ENCODE measurements at regions not wholly inside any gene's neighbourhood (a gene's known extent, or its start where the extent isn't known, plus 50 kb on each side); places are given as distances from the start of the nearest gene placed in this dataset.

DNA sequence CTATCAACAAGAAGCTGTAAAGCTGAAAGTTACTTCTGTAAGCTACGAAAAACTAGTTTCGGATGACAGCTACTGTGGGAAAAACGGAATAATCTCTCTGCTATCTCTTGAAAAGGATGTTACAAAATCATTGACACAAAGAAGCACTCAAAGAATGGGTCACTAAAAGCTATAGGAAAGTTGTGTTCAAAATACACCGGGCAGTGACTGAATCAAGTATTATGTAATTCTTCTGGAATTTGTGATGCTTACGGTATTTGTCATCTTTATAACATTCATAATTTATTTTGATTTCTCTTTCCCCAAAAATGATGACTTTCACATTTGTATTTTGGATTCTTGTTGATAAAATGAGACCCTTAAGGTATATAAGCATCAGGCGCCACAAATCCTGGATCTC is 112.1 kb upstream of the KLF6 start:
- DNase-seq (ENCODE audit: low read depth in 1 of 2, low spot score in 1 of 2), result no peak
- in situ Hi-C loops (cut with HindIII; ENCODE audit: low pct_unique_long_range_greater_than_20kb, low sequenced_read_pairs), result no loop called here
- TF ChIP-seq JUND (IDR thresholded peaks at IDR 0.05; ENCODE audit: low read depth), result no peak

DNA sequence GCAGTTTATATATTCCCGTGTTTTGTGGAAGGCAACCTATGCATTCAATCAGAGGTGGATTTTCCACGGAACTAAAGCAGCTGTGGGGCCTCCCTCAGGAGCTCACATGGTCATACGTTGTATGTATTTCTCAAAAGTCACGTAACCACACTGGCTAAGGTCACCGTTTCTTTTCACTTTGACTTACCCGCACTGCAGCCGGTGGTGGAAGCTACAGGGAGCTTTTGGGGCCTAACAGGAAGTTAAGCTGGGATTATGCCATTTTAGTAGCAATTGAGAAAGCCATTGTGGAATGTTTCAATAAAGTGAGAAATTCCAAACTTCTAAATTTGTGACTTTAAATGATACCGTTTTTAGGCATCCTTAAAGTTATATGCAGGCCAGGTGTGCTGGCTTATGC is 111.2 kb upstream of the KLF6 start:
- TF ChIP-seq JUND (IDR thresholded peaks at IDR 0.05; ENCODE audit: low read depth), result no peak
- in situ Hi-C loops (cut with HindIII; ENCODE audit: low pct_unique_long_range_greater_than_20kb, low sequenced_read_pairs), result no loop called here
- no peak for DNase-seq (ENCODE audit: low read depth in 1 of 2, low spot score in 1 of 2)

DNA sequence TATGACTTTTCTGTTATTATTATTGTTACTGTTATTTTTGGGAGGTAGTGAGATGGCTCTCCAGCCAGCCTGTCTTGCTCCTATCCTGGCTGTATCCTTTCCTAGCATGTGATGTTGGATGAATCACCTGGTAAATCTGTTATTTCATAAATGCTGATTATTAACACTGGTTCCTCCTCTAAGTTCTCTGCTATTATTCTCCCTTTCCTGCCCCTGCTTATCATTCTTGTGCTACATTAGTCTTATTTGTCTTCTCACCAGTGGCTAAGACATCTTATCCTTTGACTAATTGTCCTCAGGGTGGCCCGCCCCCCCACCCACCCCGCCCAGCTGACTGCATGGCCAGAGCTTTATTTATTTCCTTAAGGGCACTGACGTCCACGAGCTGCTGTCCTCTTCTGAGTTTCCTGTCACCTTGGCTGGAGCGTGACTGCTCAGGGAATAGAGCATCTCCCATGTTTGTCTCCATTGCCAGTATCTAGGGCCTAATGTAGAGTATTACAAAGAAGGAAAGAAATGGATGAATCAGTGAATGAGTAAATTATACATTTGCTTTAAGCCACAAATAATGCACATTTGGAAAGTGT is 110.1 kb upstream of the KLF6 start:
- in situ Hi-C loops (cut with HindIII; ENCODE audit: low pct_unique_long_range_greater_than_20kb, low sequenced_read_pairs), result no loop called here
- no peak for DNase-seq (ENCODE audit: low read depth in 1 of 2, low spot score in 1 of 2)
- TF ChIP-seq JUND (IDR thresholded peaks at IDR 0.05; ENCODE audit: low read depth), result no peak

DNA sequence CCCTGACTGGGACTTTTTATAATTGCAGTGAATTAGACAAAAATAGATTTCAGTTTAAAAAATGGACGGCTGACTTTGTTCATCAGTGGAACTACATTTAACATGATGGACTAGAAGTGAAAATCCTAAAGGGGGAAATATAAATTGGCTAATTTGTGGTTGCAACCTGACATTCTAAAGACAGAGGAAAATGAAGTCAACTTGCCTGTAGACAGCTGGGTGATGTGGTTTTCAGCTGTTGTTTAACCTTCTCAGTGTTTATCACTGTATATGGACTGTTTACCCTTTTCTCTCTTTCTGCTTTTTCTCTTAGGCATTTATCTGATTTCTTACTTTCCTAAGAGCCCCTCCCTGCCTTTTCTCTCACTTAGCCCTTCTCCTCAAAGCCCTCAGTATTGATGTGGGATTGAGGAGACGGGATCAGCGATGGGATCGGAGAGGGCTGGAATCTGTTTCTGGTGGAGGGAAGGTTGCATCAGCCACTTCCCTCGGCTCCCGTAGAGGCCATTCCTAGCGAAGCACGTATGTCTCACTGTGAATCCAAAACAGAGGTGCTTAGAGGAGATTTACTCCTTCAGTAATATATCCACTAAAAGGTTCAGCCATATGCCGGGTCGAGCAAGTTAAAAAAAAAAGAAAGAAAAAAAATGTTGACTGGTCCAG is 109.0 kb upstream of the KLF6 start:
- no peak for TF ChIP-seq JUND (IDR thresholded peaks at IDR 0.05; ENCODE audit: low read depth)
- in situ Hi-C loops (cut with HindIII; ENCODE audit: low pct_unique_long_range_greater_than_20kb, low sequenced_read_pairs), result no loop called here
- DNase-seq (ENCODE audit: low read depth in 1 of 2, low spot score in 1 of 2), result no peak

DNA sequence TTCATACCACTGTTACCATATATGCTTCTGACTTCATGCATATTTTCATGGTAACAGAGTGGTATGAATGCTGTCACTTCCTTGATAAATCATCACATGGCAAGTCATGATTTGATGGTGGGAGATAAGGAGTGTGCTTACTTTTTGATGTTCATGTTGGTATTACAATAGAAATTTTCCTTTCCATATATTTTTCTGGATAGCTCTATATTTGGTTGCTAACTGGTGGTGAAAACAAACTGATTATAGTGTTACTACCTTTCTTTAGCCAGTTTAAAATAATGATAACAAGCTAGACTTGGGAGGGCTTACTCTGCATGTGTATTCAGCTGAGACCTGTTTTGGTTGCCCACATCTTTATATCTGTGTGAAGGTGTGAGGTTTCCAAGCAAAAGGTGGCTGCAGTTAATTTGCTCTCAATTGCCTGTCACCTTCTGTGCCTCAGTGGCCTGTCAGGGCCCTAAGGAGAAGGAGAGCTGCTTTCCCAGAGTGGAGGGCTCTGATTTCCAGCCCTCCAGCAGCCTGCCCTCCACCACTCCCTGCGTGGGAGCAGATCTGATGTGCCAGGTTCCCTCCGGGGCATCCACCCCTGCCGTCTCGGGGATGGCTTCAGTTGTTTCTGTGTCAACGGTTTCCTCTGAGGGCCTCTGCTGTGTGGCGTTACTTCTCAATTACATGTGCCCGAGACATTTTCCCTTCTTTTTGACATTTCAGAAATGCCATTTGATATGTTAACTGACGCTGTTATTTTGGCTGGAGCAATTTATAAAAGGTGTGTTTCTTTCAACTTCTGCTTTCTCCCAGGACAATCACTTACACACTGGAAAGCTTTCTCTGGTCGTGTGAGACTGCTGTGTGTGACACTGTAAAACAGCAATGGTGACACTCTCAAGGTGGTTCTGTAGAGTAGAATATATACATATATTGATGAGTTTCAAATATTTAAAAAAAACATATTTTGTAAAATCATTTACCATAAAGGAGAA is 107.7 kb upstream of the KLF6 start:
- DNase-seq (ENCODE audit: low read depth in 1 of 2, low spot score in 1 of 2), result no peak
- no peak for TF ChIP-seq JUND (IDR thresholded peaks at IDR 0.05; ENCODE audit: low read depth)
- in situ Hi-C loops (cut with HindIII; ENCODE audit: low pct_unique_long_range_greater_than_20kb, low sequenced_read_pairs), result no loop called here

DNA sequence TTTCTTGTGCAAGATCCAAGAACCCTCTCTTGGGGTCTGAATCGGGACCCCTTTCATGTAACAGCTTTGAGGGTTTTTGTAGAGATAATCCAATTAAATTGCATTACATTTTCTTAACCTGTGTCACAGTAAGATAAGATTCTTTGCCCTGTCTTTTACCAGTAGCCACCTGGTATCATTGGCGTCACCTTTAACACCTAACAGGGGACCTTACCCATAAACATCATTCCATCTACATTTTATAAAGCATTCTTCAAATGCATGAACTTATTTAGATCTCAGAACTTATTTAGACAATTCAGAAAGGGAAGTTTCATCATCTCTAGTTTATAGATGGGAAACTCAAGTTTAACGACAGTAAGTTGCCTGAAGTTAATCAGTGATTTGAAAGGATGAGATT is 106.4 kb upstream of the KLF6 start:
- no peak for DNase-seq (ENCODE audit: low read depth in 1 of 2, low spot score in 1 of 2)
- in situ Hi-C loops (cut with HindIII; ENCODE audit: low pct_unique_long_range_greater_than_20kb, low sequenced_read_pairs), result no loop called here
- no peak for TF ChIP-seq JUND (IDR thresholded peaks at IDR 0.05; ENCODE audit: low read depth)

DNA sequence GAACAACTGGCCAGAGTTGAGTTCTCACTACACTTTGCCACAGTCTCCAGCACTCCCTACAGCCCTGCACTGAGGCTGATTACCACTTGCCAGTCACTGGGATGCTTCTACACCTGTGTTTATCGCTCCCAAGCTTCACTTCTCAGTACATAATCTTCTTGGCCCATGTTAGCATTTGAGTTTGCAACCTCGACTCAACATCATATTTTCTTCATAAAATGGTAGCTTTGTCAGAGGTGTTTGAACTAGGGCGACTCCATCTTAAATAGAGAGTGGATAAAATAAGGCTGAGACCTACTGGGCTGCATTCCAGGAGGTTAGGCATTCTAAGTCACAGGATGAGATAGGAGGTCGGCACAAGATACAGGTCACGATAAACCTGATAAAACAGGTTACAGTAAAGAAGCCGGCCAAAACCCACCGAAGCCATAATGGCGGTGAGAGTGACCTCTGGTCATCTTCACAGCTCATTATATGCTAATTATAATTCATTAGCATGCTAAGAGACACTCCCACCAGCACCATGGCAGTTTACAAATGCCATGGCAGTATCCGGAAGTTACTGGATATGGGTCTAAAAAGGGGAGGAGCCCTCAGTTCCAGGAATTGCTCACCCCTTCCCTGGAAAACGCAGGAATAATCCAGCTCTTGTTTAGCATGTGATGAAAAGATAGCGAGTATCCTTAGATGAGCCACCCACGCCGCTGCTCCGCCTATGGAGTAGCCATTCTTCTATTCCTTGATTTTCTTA is 105.8 kb upstream of the KLF6 start:
- in situ Hi-C loops (cut with HindIII; ENCODE audit: low pct_unique_long_range_greater_than_20kb, low sequenced_read_pairs), result no loop called here
- TF ChIP-seq JUND (IDR thresholded peaks at IDR 0.05; ENCODE audit: low read depth), result no peak
- no peak for DNase-seq (ENCODE audit: low read depth in 1 of 2, low spot score in 1 of 2)

DNA sequence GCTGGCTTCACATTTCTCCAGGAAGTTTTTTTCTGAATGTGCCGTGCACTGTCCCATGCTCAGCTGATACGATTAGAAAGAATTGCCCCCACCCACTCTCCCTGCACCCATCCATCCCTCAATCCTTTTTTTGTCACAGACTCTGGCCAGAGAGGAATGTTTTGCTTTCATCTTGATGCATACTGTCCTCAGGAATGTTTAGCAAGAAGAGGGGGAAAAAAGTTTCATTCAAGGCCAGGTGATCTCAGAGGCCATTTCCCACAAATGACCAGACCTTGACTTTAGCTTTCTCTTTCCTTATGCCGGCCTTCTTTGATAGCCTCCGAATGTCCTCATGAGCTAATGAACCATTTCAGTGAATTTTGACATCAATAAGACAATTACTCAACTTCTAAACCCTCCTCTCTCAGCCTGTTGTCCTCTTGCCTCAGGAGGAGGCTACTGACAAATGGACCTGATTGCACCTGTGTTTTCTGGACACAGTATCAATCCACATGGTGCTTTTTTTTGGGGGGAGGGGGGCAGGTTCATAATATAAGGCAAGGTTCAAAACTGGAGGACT is 105.0 kb upstream of the KLF6 start:
- in situ Hi-C loops (cut with HindIII; ENCODE audit: low pct_unique_long_range_greater_than_20kb, low sequenced_read_pairs), result no loop called here
- no peak for DNase-seq (ENCODE audit: low read depth in 1 of 2, low spot score in 1 of 2)
- TF ChIP-seq JUND (IDR thresholded peaks at IDR 0.05; ENCODE audit: low read depth), result no peak

DNA sequence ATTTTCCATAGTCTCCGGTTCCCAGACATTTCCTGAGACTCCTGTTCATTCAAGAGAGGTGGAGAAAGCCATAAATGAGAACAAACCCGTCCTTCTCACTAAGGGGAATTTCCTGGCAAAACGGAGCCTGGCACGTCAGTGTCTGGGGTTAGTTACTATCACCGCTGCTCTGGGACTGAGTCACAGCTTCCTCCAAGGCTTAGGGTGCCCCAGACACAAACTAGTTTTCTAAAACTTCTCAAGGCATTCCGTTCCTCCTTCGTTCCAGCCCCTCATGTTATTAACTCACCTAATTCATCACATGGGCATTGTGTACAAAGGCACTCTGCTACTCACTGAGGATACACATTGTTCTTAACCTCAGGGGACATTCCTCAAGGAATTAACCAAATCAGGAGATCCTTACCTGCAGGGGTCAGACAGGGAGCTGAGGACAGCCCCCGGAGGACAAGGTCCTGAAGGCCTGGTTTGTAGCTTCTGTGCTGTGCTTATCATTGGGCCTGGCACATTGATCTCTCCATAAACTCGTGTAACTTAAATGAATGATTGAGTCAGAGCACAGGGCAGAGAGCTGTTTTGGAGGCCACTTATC is 103.0 kb upstream of the KLF6 start:
- in situ Hi-C loops (cut with HindIII; ENCODE audit: low pct_unique_long_range_greater_than_20kb, low sequenced_read_pairs), result no loop called here
- no peak for DNase-seq (ENCODE audit: low read depth in 1 of 2, low spot score in 1 of 2)
- TF ChIP-seq JUND (IDR thresholded peaks at IDR 0.05; ENCODE audit: low read depth), result no peak

DNA sequence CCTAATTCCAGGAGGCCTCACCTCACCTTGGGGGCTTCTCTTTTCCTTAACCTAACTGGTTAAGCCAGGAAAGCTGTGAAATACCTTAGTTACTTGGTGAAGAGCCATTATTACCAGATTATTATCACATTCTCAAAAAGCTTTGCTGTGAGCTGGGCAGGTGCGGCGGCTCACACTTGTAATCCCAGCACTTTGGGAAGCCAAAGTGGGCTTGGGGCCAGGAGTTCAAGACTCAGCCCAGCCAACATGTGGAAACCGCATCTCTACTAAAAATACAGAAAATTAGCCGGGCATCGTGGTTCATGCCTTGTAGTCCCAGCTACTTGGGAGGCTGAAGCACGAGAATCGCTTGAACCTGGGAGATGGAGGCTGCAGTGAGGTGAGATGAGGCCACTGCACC is 102.4 kb upstream of the KLF6 start:
- DNase-seq (ENCODE audit: low read depth in 1 of 2, low spot score in 1 of 2), result no peak
- no peak for TF ChIP-seq JUND (IDR thresholded peaks at IDR 0.05; ENCODE audit: low read depth)
- in situ Hi-C loops (cut with HindIII; ENCODE audit: low pct_unique_long_range_greater_than_20kb, low sequenced_read_pairs), result no loop called here

DNA sequence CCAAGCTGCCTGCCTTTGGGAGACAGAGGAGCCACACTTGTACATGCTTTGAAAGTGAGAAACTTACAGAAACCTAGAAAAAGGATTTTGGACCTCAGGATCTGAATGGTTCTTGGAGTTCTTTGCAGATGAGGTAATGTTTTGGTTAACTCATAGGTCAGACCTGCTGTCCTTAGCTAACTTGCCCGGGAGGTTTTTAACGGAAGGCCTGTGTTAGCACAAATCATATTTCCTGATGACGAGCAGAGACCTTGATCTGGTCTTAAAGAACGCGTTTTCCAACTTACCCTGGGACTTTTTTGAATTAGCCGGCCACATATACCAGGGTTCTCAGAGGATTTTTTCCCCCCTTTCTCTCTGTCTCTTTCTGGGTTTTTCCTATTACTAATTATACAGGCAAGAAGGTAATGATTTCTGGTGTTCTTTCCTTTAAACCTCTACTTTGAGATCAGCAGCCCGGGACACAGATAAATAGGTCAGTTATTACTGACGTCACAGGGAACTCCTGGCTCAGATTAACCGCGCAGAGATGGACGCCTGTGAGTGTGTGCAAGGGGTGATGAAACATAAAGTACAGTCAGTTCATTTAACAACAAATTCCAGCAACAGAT is 101.7 kb upstream of the KLF6 start:
- in situ Hi-C loops (cut with HindIII; ENCODE audit: low pct_unique_long_range_greater_than_20kb, low sequenced_read_pairs), result no loop called here
- TF ChIP-seq JUND (IDR thresholded peaks at IDR 0.05; ENCODE audit: low read depth), result no peak
- peak in 1 of 2 experiments; percentile 76 for DNase-seq (ENCODE audit: low read depth in 1 of 2, low spot score in 1 of 2)

All from T47D (cell line).